GM12892 (cell line): ENCODE measurements at regions not wholly inside any gene's neighbourhood (a gene's known extent, or its start where the extent isn't known, plus 50 kb on each side); places are given as distances from the start of the nearest gene placed in this dataset.

Source experiments
- POLR2A ChIP-seq: IDR thresholded peaks from 2 replicates; pipeline ENCODE4 v1.6.1; 2011; ENCODE audit warnings: low read depth, low read length, control low read depth
- POLR2AphosphoS5 ChIP-seq: IDR thresholded peaks from 2 replicates; pipeline ENCODE4 v1.6.1; 2011; ENCODE audit warnings: low read depth, low read length, control low read depth
- TAF1 ChIP-seq: IDR thresholded peaks from 2 replicates; pipeline ENCODE4 v1.6.1; 2011; ENCODE audit warnings: low read depth, mild to moderate bottlenecking, control low read depth, low read length, borderline replicate concordance

GRCh38 chr12:119938049-119938667, 50.9 kb upstream of the BICDL1 start:
- TF ChIP-seq POLR2A (no peak), POLR2AphosphoS5 (no peak), TAF1 (no peak)
